22Rv1 (cell line): ENCODE measurements at regions not wholly inside any gene's neighbourhood (a gene's known extent, or its start where the extent isn't known, plus 50 kb on each side); places are given as distances from the start of the nearest gene placed in this dataset.

Experiments used
- H3K27ac ChIP-seq: fragments of 450-650 bp; 2 replicates; pipeline ENCODE4 v1.5.1; 2017
- CTCF ChIP-seq: fragments of 450-650 bp; IDR thresholded peaks from 2 replicates; pipeline ENCODE4 v1.5.1; 2017; ENCODE audit warnings: mild to moderate bottlenecking
- ZFX ChIP-seq: fragments of 450-650 bp; IDR thresholded peaks from 2 replicates; pipeline ENCODE4 v1.6.1; 2017; ENCODE audit warnings: antibody characterized with exemption, borderline replicate concordance

- no peak for TF ChIP-seq ZFX
- TF ChIP-seq CTCF = no peak
- no peak overlapping the region for H3K27ac ChIP-seq
These were observed 703.1 kb downstream of the CENPC start for GRCh38 chr4:66842026-66842723.

- H3K27ac ChIP-seq = no peak overlapping the region
- TF ChIP-seq CTCF = no peak
- TF ChIP-seq ZFX = no peak
These were observed 705.1 kb downstream of the CENPC start for GRCh38 chr4:66840178-66840577.

GRCh38 chr4:66837279-66837922 is 707.9 kb downstream of the CENPC start:
- TF ChIP-seq CTCF = no peak
- TF ChIP-seq ZFX = no peak
- no peak overlapping the region for H3K27ac ChIP-seq

- H3K27ac ChIP-seq = no peak overlapping the region
- no peak for TF ChIP-seq CTCF
- no peak for TF ChIP-seq ZFX
These were observed 716.0 kb downstream of the CENPC start for GRCh38 chr4:66829310-66829709.

- no peak overlapping the region for H3K27ac ChIP-seq
These were observed 724.6 kb downstream of the CENPC start for GRCh38 chr4:66820681-66821080.

GRCh38 chr4:66814277-66814676 is 731.0 kb downstream of the CENPC start:
- TF ChIP-seq CTCF = no peak
- no peak for TF ChIP-seq ZFX
- H3K27ac ChIP-seq = no peak overlapping the region

More at GRCh38 chr4:66820681-66821080, 724.6 kb downstream of the CENPC start:
- no peak for TF ChIP-seq ZFX
- TF ChIP-seq CTCF = no peak

- H3K27ac ChIP-seq = no peak overlapping the region
- TF ChIP-seq ZFX (no peak), CTCF (no peak)
These were observed 739.7 kb downstream of the CENPC start for GRCh38 chr4:66805582-66805981.
